A549 (cell line): ENCODE measurements at regions not wholly inside any gene's neighbourhood (a gene's known extent, or its start where the extent isn't known, plus 50 kb on each side); places are given as distances from the start of the nearest gene placed in this dataset.

ENCODE experiments used
- ATAC-seq, 2 experiments: fragments of 200-7000 bp in 1 of 2; fragments of >200 bp in 1 of 2; cut with Nextera tagmentation in 1 of 2; cut with Tn5 transposase in 1 of 2; 3 replicates each; pipeline versions ENCODE4 v1.8.0 to v1.9.1; 2018 to 2020; ENCODE audit warnings: mild to moderate bottlenecking in 1 of 2, moderate library complexity in 1 of 2
- CTCF ChIA-PET: fragments of 300-600 bp; sonication (Branson Sonifier 250); formaldehyde crosslinking; extraction: SDS; loops from one replicate; lab custom pipeline; 2021; ENCODE audit warnings: antibody characterized with exemption, inconsistent platforms; lab: Yijun Ruan, JAX
- POLR2A ChIA-PET: fragments of 350-600 bp; formaldehyde crosslinking; extraction: SDS; loops from one replicate; lab custom pipeline; 2021; ENCODE audit warnings: antibody characterized with exemption, inconsistent platforms; lab: Yijun Ruan, JAX
- DNase-seq, 2 experiments: peaks; one replicate each; pipeline versions ENCODE4 v3.0.0 to v3.0.0-alpha.2; 2011 to 2016; ENCODE audit warnings: low read depth in 1 of 2, low spot score in 1 of 2
- FAIRE-seq: peaks from 2 replicates; lab custom pipeline; 2011; peaks lifted over from hg19 to GRCh38; lab: Jason Lieb, UNC
- H3K27ac ChIP-seq, 2 experiments: fragments of >200 bp; sonication (Bioruptor Twin); formaldehyde crosslinking; 3 replicates each; pipeline ENCODE4 v1.5.1; 2016 to 2017
- H3K4me1 ChIP-seq: fragments of >200 bp; sonication (Bioruptor Twin); formaldehyde crosslinking; 3 replicates; pipeline ENCODE4 v1.6.1; 2016
- H3K4me2 ChIP-seq: fragments of >200 bp; sonication (Bioruptor Twin); formaldehyde crosslinking; 3 replicates; pipeline ENCODE4 v1.6.1; 2016
- H3K4me3 ChIP-seq: fragments of >200 bp; sonication (Bioruptor Twin); formaldehyde crosslinking; 3 replicates; pipeline ENCODE4 v1.5.1; 2016
- H3K9me3 ChIP-seq: fragments of >200 bp; sonication (Bioruptor Twin); formaldehyde crosslinking; 3 replicates; pipeline ENCODE4 v1.6.1; 2016
- BCL3 ChIP-seq: fragments of >200 bp; sonication (Bioruptor Twin); formaldehyde crosslinking; IDR thresholded peaks from 3 replicates; pipeline ENCODE4 v1.6.1; 2016
- BHLHE40 ChIP-seq: IDR thresholded peaks from 2 replicates; pipeline ENCODE4 v1.6.1; 2012; ENCODE audit warnings: low read depth, low read length, inconsistent platforms
- CBX2 ChIP-seq: fragments of 200-600 bp; sonication (generic); IDR thresholded peaks from 2 replicates; pipeline ENCODE4 v1.6.1; 2016; ENCODE audit warnings: low read depth, mild to moderate bottlenecking, borderline replicate concordance
- CEBPB ChIP-seq, 2 experiments: fragments of >200 bp in 1 of 2; sonication (Bioruptor Twin) in 1 of 2; formaldehyde crosslinking in 1 of 2; IDR thresholded peaks; 2 replicates each; pipeline ENCODE4 v1.6.1; 2012 to 2016
- CHD2 ChIP-seq: fragments of 150-350 bp; IDR thresholded peaks from 2 replicates; pipeline ENCODE4 v1.6.1; 2014; ENCODE audit warnings: low read length; ENCODE audit not compliant: partially characterized antibody
- CHD4 ChIP-seq: fragments of 200-600 bp; sonication (generic); IDR thresholded peaks from 2 replicates; pipeline ENCODE4 v1.6.1; 2016; ENCODE audit warnings: antibody characterized with exemption, mild to moderate bottlenecking, borderline replicate concordance
- E2F6 ChIP-seq: IDR thresholded peaks from 2 replicates; pipeline ENCODE4 v1.6.1; 2012; ENCODE audit warnings: low read depth, borderline replicate concordance
- FOSB ChIP-seq: fragments of 250-450 bp; sonication (Bioruptor Pico); IDR thresholded peaks from 2 replicates; pipeline ENCODE4 v1.5.0; 2020; ENCODE audit warnings: mild to moderate bottlenecking, moderate library complexity
- GATA3 ChIP-seq: IDR thresholded peaks from 2 replicates; pipeline ENCODE4 v1.6.1; 2012; ENCODE audit warnings: borderline replicate concordance
- HOXB13 ChIP-seq: fragments of 250-450 bp; sonication (Bioruptor Pico); IDR thresholded peaks from 2 replicates; pipeline ENCODE4 v1.5.0; 2020; ENCODE audit warnings: low read depth, mild to moderate bottlenecking, moderate library complexity
- JUNB ChIP-seq: fragments of >200 bp; sonication (Bioruptor Twin); formaldehyde crosslinking; IDR thresholded peaks from 2 replicates; pipeline ENCODE4 v1.6.1; 2016
- KDM1A ChIP-seq: fragments of 200-600 bp; sonication (generic); IDR thresholded peaks from 2 replicates; pipeline ENCODE4 v1.6.1; 2016; ENCODE audit warnings: low read depth, mild to moderate bottlenecking
- MYC ChIP-seq: IDR thresholded peaks from 2 replicates; pipeline ENCODE4 v1.6.1; 2012; ENCODE audit warnings: mild to moderate bottlenecking, inconsistent platforms, low read length, improper control_type of control experiment, borderline replicate concordance
- NFE2L2 ChIP-seq: fragments of 150-350 bp; conservative IDR thresholded peaks from 2 replicates; pipeline ENCODE4 v1.6.1; 2014; ENCODE audit warnings: low read length
- NPAS2 ChIP-seq: fragments of 250-450 bp; sonication (Bioruptor Pico); IDR thresholded peaks from 2 replicates; pipeline ENCODE4 v1.8.0; 2022; ENCODE audit warnings: mild to moderate bottlenecking, moderate library complexity, borderline replicate concordance
- POLR2A ChIP-seq: IDR thresholded peaks from 2 replicates; pipeline ENCODE4 v1.6.1; 2012; ENCODE audit warnings: mild to moderate bottlenecking, low read length
- RFX5 ChIP-seq: fragments of 450-650 bp; IDR thresholded peaks from 2 replicates; pipeline ENCODE4 v1.7.1; 2014; ENCODE audit warnings: antibody characterized with exemption, mild to moderate bottlenecking, moderate library complexity
- RNF2 ChIP-seq: fragments of 200-600 bp; sonication (generic); IDR thresholded peaks from 2 replicates; pipeline ENCODE4 v1.6.1; 2016; ENCODE audit warnings: low read depth, mild to moderate bottlenecking, antibody characterized with exemption, moderate library complexity, borderline replicate concordance
- ZC3H11A ChIP-seq: fragments of 450-650 bp; IDR thresholded peaks from 2 replicates; pipeline ENCODE4 v1.6.1; 2014; ENCODE audit warnings: antibody characterized with exemption, mild to moderate bottlenecking
- ZNF302 ChIP-seq: fragments of 250-450 bp; sonication (Bioruptor Pico); IDR thresholded peaks from 2 replicates; pipeline ENCODE4 v1.9.0; 2021; ENCODE audit warnings: inconsistent platforms, mild to moderate bottlenecking, moderate library complexity
- WGBS: methylation state at CpG from one replicate; pipeline ENCODE4 v1.1.6; 2017; ENCODE audit errors: missing lambda C conversion rate; 5-methylcytosine and 5-hydroxymethylcytosine counted together
- TF ChIP-seq, protein P1 (sequence below): fragments of 250-450 bp; sonication (Bioruptor Pico); IDR thresholded peaks from 2 replicates; pipeline ENCODE4 v1.5.0; 2020; ENCODE audit warnings: low read depth, mild to moderate bottlenecking, moderate library complexity
- TF ChIP-seq, protein P2 (sequence below): IDR thresholded peaks from 2 replicates; pipeline ENCODE4 v1.6.1; 2012
- TF ChIP-seq, protein P3 (sequence below): fragments of >200 bp; sonication (Bioruptor Twin); formaldehyde crosslinking; IDR thresholded peaks from 2 replicates; pipeline ENCODE4 v1.6.1; 2016

DNA sequence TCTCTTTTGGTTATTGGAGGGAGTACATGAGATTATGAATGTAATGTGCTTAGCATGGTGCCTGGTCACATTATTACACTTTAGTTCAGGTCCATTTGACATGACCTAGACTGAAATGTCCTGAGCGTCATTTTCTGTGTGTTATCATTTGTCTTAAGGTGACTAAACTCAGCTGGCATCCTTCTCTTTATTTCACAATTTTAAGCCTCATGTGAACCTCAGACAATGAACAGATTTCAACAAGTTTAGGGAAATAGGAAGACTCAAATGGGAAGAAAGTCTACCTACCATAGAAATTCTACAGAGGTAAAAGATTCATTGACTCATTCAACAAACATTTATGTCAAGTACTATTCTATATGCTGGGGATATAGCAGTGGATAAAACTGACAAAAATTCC lies 70.2 kb upstream of the EXOC6 start:
- FAIRE-seq (no peak), DNase-seq (no peak), ATAC-seq (no peak)
- 87% methylated on average over 1 of the region's 1 CpG for WGBS
- Histone ChIP-seq H3K9me3 (no peaks in the 10 kb centered on the region), H3K4me2 (no peak overlapping the region), H3K27ac (no peak overlapping the region), H3K4me3 (no peak overlapping the region), H3K4me1 (peaks cover 8% of the 10 kb centered on the region; the same call in 1 of the 3 replicates)
- ChIA-PET CTCF (no interaction called here), POLR2A (no interaction called here)
- no peak for TF ChIP-seq MYC
- no peak for TF ChIP-seq FOSB (CRISPR knock-in tag)
- TF ChIP-seq CHD2, result no peak
- TF ChIP-seq, protein P1, sequence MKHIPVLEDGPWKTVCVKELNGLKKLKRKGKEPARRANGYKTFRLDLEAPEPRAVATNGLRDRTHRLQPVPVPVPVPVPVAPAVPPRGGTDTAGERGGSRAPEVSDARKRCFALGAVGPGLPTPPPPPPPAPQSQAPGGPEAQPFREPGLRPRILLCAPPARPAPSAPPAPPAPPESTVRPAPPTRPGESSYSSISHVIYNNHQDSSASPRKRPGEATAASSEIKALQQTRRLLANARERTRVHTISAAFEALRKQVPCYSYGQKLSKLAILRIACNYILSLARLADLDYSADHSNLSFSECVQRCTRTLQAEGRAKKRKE, result no peak
- no peak for TF ChIP-seq BCL3

- TF ChIP-seq E2F6 (no peak), ZNF302 (CRISPR knock-in tag) (no peak), CHD2 (no peak), HOXB13 (no peak), RNF2 (no peak), POLR2A (no peak), FOSB (CRISPR knock-in tag) (no peak), GATA3 (no peak), NPAS2 (CRISPR knock-in tag) (no peak), BHLHE40 (no peak), ZC3H11A (no peak), CEBPB (IDR thresholded peaks at IDR 0.05) (no peak), CHD4 (no peak), JUNB (no peak), KDM1A (no peak), CBX2 (no peak), NFE2L2 (no peak), RFX5 (no peak)
- TF ChIP-seq, protein P2, sequence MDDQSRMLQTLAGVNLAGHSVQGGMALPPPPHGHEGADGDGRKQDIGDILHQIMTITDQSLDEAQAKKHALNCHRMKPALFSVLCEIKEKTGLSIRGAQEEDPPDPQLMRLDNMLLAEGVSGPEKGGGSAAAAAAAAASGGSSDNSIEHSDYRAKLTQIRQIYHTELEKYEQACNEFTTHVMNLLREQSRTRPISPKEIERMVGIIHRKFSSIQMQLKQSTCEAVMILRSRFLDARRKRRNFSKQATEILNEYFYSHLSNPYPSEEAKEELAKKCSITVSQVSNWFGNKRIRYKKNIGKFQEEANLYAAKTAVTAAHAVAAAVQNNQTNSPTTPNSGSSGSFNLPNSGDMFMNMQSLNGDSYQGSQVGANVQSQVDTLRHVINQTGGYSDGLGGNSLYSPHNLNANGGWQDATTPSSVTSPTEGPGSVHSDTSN, result no peak
- TF ChIP-seq, protein P3, sequence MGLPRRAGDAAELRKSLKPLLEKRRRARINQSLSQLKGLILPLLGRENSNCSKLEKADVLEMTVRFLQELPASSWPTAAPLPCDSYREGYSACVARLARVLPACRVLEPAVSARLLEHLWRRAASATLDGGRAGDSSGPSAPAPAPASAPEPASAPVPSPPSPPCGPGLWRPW, result no peak
- no peak for FAIRE-seq
- WGBS, result 74% methylated on average over 7 of the region's 7 CpGs
- ChIA-PET POLR2A (no interaction called here), CTCF (interaction anchor here (0.7 kb wide), 1 partner anchor 22 kb away, joined by 3 read pairs; no protein-coding TSS in a partner anchor)
- no peak for ATAC-seq
- Histone ChIP-seq H3K4me2 (no peak overlapping the region), H3K27ac (no peak overlapping the region), H3K9me3 (no peaks in the 10 kb centered on the region), H3K4me3 (no peak overlapping the region), H3K4me1 (no peaks in the 10 kb centered on the region)
- no peak for DNase-seq
Observed at GRCh38 chr10:92785118-92785517, 63.2 kb upstream of the EXOC6 start.
